GM12892 (cell line): ENCODE measurements at regions not wholly inside any gene's neighbourhood (a gene's known extent, or its start where the extent isn't known, plus 50 kb on each side); places are given as distances from the start of the nearest gene placed in this dataset.

Experiments used
- DNase-seq: peaks from one replicate; pipeline ENCODE4 v3.0.0; 2011; ENCODE audit not compliant: insufficient read length
- FAIRE-seq: peaks from 2 replicates; lab custom pipeline; 2011; peaks lifted over from hg19 to GRCh38; lab: Jason Lieb, UNC
- POLR2A ChIP-seq: IDR thresholded peaks from 2 replicates; pipeline ENCODE4 v1.6.1; 2011; ENCODE audit warnings: low read depth, low read length, control low read depth
- POLR2AphosphoS5 ChIP-seq: IDR thresholded peaks from 2 replicates; pipeline ENCODE4 v1.6.1; 2011; ENCODE audit warnings: low read depth, low read length, control low read depth
- TAF1 ChIP-seq: IDR thresholded peaks from 2 replicates; pipeline ENCODE4 v1.6.1; 2011; ENCODE audit warnings: low read depth, mild to moderate bottlenecking, control low read depth, low read length, borderline replicate concordance

- TF ChIP-seq POLR2AphosphoS5 (no peak), TAF1 (no peak), POLR2A (no peak)
- no peak for DNase-seq
- no peak for FAIRE-seq
Measured at GRCh38 chr13:107493266-107493665, 722.1 kb downstream of the LIG4 start.

GRCh38 chr13:107482688-107483087 is 732.6 kb downstream of the LIG4 start:
- FAIRE-seq (no peak), DNase-seq (no peak)
- TF ChIP-seq TAF1 (no peak), POLR2A (no peak), POLR2AphosphoS5 (no peak)

GRCh38 chr13:107480130-107480529 is 735.2 kb downstream of the LIG4 start:
- FAIRE-seq (no peak), DNase-seq (no peak)
- TF ChIP-seq POLR2AphosphoS5: no peak
- no peak for TF ChIP-seq TAF1
- no peak for TF ChIP-seq POLR2A

GRCh38 chr13:107477772-107478379 is 737.5 kb downstream of the LIG4 start:
- FAIRE-seq: no peak
- DNase-seq: no peak
- TF ChIP-seq POLR2AphosphoS5 (no peak), POLR2A (no peak)

- no peak for FAIRE-seq
- no peak for DNase-seq
- TF ChIP-seq POLR2AphosphoS5 (no peak), POLR2A (no peak), TAF1 (no peak)
Measured at GRCh38 chr13:107475753-107476453, 739.4 kb downstream of the LIG4 start.

GRCh38 chr13:107473253-107473652 is 742.1 kb downstream of the LIG4 start:
- no peak for DNase-seq
- FAIRE-seq: no peak
- no peak for TF ChIP-seq POLR2A
- no peak for TF ChIP-seq TAF1
- TF ChIP-seq POLR2AphosphoS5: no peak

GRCh38 chr13:107466326-107467099 is 748.8 kb downstream of the LIG4 start:
- FAIRE-seq: no peak
- no peak for DNase-seq
- TF ChIP-seq POLR2AphosphoS5 (no peak), POLR2A (no peak), TAF1 (no peak)

- FAIRE-seq (no peak), DNase-seq (no peak)
- no peak for TF ChIP-seq TAF1
- TF ChIP-seq POLR2A: no peak
- TF ChIP-seq POLR2AphosphoS5: no peak
Measured at GRCh38 chr13:107462501-107462900, 752.8 kb downstream of the LIG4 start.

- TF ChIP-seq POLR2A: no peak
- TF ChIP-seq TAF1: no peak
- TF ChIP-seq POLR2AphosphoS5: no peak
- DNase-seq: no peak
- FAIRE-seq: no peak
Measured at GRCh38 chr13:107461751-107462150, 753.6 kb downstream of the LIG4 start.

GRCh38 chr13:107459430-107459829 is 755.9 kb downstream of the LIG4 start:
- TF ChIP-seq POLR2AphosphoS5: no peak
- TF ChIP-seq TAF1: no peak
- TF ChIP-seq POLR2A: no peak
- FAIRE-seq (no peak), DNase-seq (no peak)

- no peak for FAIRE-seq
- TF ChIP-seq POLR2AphosphoS5: no peak
- TF ChIP-seq TAF1: no peak
- no peak for TF ChIP-seq POLR2A
- DNase-seq: no peak
Measured at GRCh38 chr13:107458269-107458668, 757.1 kb downstream of the LIG4 start.

GRCh38 chr13:107457686-107458085 is 757.6 kb downstream of the LIG4 start:
- DNase-seq (no peak), FAIRE-seq (no peak)
- TF ChIP-seq POLR2AphosphoS5 (no peak), TAF1 (no peak), POLR2A (no peak)
